Activated T-helper 1 cell treated with anti-CD3 and anti-CD28 coated beads, Interleukin-12 subunit alpha, Interleukin-12 subunit beta, Interleukin-2, Interleukin-4 antibody, amounts not matched to agents 30 ng/mL and 10 ng/mL and 1 ng/mL, durations not matched to agents 14 hours and 24 hours and 36 hours (primary cell): ENCODE measurements at regions not wholly inside any gene's neighbourhood (a gene's known extent, or its start where the extent isn't known, plus 50 kb on each side); places are given as distances from the start of the nearest gene placed in this dataset.

ENCODE experiments used
- DNase-seq: peaks from one replicate; pipeline ENCODE4 v3.0.0; 2021; ENCODE audit warnings: low spot score
- H3K27ac Mint-ChIP-seq: one replicate; pipeline ENCODE4 v1.8.0; 2021; ENCODE audit warnings: mild to moderate bottlenecking, mixed read lengths
- H3K27me3 Mint-ChIP-seq: one replicate; pipeline ENCODE4 v1.8.0; 2022; ENCODE audit warnings: mild to moderate bottlenecking, moderate library complexity, mixed read lengths; ENCODE audit not compliant: insufficient read depth
- H3K36me3 Mint-ChIP-seq: one replicate; pipeline ENCODE4 v1.8.0; 2021; ENCODE audit warnings: low read depth, mixed read lengths
- H3K4me1 Mint-ChIP-seq: one replicate; pipeline ENCODE4 v1.8.0; 2021; ENCODE audit warnings: low read depth, mixed read lengths
- H3K4me3 Mint-ChIP-seq: one replicate; pipeline ENCODE4 v1.8.0; 2021; ENCODE audit warnings: mild to moderate bottlenecking, moderate library complexity, mixed read lengths
- H3K9me3 Mint-ChIP-seq: one replicate; pipeline ENCODE4 v1.8.0; 2021; ENCODE audit warnings: mixed read lengths
- intact Hi-C: fragments of 100-400 bp; cut with micrococcal nuclease; formaldehyde crosslinking; loops from one replicate; pipeline ENCODE4 v1.15.1; 2024

DNA sequence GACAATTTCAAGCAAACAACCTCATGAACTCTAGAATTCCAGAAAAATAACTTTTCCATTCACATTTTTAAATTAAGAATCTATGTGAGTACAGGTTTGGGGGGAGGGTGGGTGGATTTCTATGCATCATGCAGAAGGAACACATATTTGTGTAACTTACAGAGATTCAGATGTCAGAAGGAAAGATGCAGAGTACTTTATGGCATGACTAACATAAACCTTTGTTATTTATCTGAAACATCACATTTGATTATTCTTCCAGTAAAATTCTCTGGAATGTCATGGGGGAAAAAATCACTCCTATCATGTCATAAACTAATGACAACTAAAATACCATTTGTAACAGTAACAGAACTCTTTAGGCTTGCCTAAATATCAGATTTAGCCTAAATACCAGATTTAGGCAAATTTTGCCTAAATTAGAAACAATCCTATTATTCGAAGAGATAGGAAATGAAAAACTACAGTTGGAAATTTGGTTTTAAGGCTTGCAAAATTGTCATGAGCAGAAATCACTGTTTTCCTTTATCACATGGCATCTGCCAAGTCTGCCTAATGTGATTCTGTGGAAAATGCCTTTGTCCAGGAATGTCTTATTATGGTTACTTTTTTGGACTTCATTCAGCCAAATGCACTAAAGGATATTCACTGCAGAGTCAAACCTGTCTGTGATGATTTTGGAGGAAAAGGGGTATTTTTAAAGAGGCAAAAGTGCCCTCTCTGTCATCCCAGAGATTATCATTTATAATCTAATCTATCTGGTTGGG is 527.7 kb upstream of the CELF2 start:
- H3K27me3 Mint-ChIP-seq = no peaks in the 10 kb centered on the region
- H3K4me3 Mint-ChIP-seq = no peak overlapping the region
- DNase-seq = no peak
- H3K27ac Mint-ChIP-seq = no peak overlapping the region
- no peaks in the 10 kb centered on the region for H3K9me3 Mint-ChIP-seq
- intact Hi-C loops = no loop called here
- H3K4me1 Mint-ChIP-seq = no peaks in the 10 kb centered on the region
- H3K36me3 Mint-ChIP-seq = no peaks in the 10 kb centered on the region

DNA sequence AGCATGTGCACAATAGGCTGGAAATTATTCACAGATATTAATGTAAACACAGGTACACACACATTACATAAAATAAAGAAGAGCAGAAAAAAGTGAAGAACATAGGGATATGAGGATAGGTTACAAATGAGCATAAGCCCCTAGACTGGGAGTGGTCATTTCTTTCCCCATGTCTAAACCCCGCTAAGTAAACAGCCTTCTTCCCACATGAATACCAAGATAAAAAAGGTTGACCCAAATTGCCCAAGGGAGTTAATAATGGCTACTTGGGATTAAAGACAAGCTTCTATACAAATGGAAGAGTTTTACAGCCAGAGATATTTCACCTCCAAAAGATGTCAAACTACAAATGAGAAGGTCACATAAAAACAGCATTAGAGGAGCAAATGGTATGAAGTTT is 527.1 kb upstream of the CELF2 start:
- Mint-ChIP-seq H3K27ac (no peak overlapping the region), H3K9me3 (no peaks in the 10 kb centered on the region), H3K4me1 (no peaks in the 10 kb centered on the region), H3K4me3 (no peak overlapping the region), H3K36me3 (no peaks in the 10 kb centered on the region), H3K27me3 (no peaks in the 10 kb centered on the region)
- DNase-seq = no peak
- intact Hi-C loops = no loop called here

DNA sequence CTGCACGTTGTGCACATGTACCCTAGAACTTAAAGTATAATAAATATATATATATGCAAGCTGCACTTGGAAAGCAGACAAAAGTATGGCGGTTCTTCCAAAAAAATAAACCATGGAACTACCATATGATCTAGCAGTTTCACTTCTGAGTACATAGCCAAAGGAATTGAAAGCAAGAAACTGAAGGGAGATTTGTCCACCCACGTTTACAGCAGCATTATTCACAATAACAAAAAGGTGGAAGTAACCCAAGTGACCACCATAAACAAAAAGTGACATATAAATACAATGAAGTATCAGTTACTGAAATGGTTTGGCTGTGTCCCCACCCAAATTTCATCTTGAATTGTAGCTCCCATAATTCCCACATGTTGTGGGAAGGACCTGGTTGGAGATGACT is 525.3 kb upstream of the CELF2 start:
- no peak for DNase-seq
- intact Hi-C loops = no loop called here
- no peak overlapping the region for H3K4me3 Mint-ChIP-seq
- no peaks in the 10 kb centered on the region for H3K36me3 Mint-ChIP-seq
- H3K9me3 Mint-ChIP-seq = no peaks in the 10 kb centered on the region
- H3K27me3 Mint-ChIP-seq = no peaks in the 10 kb centered on the region
- H3K27ac Mint-ChIP-seq = no peak overlapping the region
- H3K4me1 Mint-ChIP-seq = no peaks in the 10 kb centered on the region

DNA sequence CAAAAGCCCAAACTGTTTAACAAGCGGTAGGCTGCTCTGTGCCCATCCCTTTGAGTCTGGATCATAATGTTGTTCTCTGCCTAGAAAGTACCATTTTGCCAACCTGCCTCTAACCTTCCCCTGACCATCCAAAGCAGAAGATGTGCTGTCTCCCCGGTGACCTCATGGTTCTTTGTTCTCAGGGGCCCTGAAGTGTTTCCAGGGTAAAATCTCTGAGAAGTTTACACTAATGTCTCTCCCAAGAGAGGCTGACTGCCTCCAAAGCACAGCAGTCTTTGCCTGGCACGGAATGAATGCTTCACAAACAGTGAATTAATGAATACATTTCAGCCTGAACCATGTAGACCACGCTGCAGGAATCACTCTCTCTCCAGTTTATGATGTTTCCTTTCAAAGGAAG is 523.8 kb upstream of the CELF2 start:
- intact Hi-C loops = no loop called here
- peaks cover 4% of the 10 kb centered on the region for H3K9me3 Mint-ChIP-seq
- no peaks in the 10 kb centered on the region for H3K27me3 Mint-ChIP-seq

DNA sequence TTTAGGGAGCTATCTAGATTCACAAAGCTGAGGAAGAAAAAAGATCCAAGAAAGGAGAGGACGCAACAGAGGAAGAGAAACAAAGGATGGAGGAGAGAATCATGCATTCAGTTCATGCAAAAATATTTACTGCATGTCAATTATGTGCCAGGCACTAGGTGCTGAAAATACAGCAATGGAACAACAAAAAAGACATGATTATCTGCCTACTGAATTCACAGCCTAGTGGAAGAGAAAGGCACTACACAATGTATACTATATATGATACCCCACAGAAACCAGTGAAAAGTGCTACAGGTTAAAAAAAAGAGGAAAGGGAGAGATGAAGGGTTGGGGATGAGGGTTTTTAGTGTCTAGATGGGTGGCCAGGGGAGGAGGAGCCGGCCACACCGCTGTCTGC is 520.4 kb upstream of the CELF2 start:
- no peaks in the 10 kb centered on the region for H3K36me3 Mint-ChIP-seq
- DNase-seq = no peak
- intact Hi-C loops = no loop called here
- H3K4me3 Mint-ChIP-seq = no peak overlapping the region
- H3K27ac Mint-ChIP-seq = no peak overlapping the region
- no peaks in the 10 kb centered on the region for H3K4me1 Mint-ChIP-seq
- peaks cover 4% of the 10 kb centered on the region for H3K9me3 Mint-ChIP-seq
- H3K27me3 Mint-ChIP-seq = no peaks in the 10 kb centered on the region

More for the DNA sequence above, 523.8 kb upstream of the CELF2 start:
- Mint-ChIP-seq H3K4me1 (no peaks in the 10 kb centered on the region), H3K4me3 (no peak overlapping the region), H3K27ac (no peak overlapping the region), H3K36me3 (no peaks in the 10 kb centered on the region)
- DNase-seq = no peak

DNA sequence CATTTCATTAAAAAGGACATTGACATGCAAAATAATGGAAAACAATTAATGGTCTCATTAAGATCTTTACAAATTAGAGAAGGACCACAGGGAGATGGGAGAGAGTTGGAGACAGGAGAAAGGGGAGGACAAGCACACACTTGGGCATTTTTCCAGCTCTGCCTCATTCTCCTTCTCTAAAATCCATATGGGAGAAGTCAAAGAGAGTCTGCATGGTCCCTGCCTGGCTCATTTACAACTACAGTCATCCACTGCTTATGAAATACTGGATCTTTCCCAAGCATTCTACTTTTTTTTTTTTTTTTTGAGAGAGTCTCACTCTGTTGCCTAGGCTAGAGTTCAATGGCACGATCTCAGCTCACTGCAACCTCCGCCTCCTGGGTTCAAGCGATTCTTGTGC is 518.9 kb upstream of the CELF2 start:
- no peak for DNase-seq
- Mint-ChIP-seq H3K9me3 (peaks cover 4% of the 10 kb centered on the region), H3K36me3 (no peaks in the 10 kb centered on the region), H3K4me3 (no peak overlapping the region), H3K27ac (no peak overlapping the region), H3K27me3 (peaks cover 2% of the 10 kb centered on the region), H3K4me1 (no peaks in the 10 kb centered on the region)
- intact Hi-C loops = no loop called here

DNA sequence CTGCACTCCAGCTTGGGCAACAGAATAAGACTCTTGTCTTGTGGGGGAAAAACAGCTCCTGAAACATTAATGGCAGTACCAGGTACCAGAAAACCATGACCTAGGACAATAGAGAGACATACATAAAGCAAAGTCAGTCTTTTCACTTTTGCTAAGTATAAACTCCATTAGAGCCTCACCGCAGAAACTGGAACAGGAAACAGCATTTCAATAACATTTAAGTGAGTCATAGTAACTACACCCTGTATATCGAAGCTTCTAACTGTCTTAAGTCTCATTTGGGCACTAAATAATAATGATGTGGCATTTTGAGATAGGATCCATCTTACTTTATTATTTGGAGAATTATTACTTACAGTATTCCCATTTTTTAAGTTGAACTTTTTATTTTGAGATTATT is 517.8 kb upstream of the CELF2 start:
- Mint-ChIP-seq H3K4me3 (no peak overlapping the region), H3K27me3 (peaks cover 3% of the 10 kb centered on the region), H3K36me3 (no peaks in the 10 kb centered on the region), H3K9me3 (peaks cover 4% of the 10 kb centered on the region), H3K4me1 (no peaks in the 10 kb centered on the region), H3K27ac (no peak overlapping the region)
- intact Hi-C loops = no loop called here
- no peak for DNase-seq

DNA sequence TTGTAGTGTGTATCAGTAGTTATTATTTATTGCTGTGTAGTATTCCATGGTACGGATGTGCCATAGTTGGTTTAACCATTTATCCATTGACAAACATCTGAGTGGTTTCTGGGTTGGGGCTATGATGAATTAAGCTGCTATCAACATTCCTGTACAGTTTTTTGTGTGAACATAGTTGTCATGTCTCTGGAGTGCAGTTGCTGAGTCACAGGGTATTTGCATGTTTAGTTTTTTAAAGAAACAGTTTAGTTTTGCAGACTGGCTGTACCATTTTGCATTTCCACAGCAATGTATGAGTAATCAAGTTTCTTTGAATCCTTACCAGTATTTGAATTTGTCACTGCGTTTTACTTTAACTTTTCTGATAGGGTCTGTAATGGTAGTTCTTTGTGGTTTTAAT is 516.7 kb upstream of the CELF2 start:
- no peak overlapping the region for H3K4me3 Mint-ChIP-seq
- peaks cover 3% of the 10 kb centered on the region for H3K27me3 Mint-ChIP-seq
- DNase-seq = no peak
- intact Hi-C loops = no loop called here
- H3K4me1 Mint-ChIP-seq = no peaks in the 10 kb centered on the region
- peaks cover 4% of the 10 kb centered on the region for H3K9me3 Mint-ChIP-seq
- H3K36me3 Mint-ChIP-seq = no peaks in the 10 kb centered on the region
- H3K27ac Mint-ChIP-seq = no peak overlapping the region

DNA sequence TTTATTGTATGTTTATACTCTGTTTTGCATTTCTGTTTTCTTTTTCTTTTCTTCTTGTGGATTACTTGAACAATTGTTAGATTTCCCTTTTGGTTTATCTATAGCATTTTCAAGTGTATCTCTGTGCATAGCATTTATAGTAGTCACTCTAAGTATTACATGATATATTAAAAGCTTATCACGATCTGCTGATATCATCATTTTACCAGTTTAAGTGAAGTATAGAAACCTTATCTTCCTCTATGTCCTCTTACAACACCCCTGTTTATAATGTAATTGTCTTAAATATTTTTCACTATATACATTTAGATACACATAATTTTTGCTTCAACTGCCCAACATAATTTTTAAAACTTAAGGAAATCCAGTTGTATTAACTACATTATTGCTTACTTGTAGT is 513.9 kb upstream of the CELF2 start:
- Mint-ChIP-seq H3K36me3 (no peaks in the 10 kb centered on the region), H3K4me1 (no peaks in the 10 kb centered on the region), H3K27me3 (peaks cover 3% of the 10 kb centered on the region), H3K27ac (no peak overlapping the region), H3K4me3 (no peak overlapping the region), H3K9me3 (no peaks in the 10 kb centered on the region)
- DNase-seq = no peak
- intact Hi-C loops = no loop called here

DNA sequence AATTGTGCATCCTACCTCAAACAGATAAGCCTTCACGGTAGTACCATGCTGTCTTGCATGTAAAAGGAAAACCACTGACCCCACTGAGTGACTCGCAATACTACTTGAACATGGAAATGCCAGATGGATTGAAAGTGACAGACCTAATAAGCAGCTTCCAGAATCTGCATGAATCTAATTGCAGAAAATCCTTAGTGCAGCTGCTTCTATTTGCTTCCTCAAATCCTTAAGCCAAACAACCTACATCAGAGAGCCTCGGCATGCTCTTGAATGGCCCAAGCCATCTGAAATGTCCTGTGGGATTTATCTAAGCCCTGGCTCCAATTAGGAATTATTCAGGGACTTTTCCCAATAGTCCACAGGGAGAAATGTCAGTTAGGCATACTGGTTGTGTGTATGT is 509.5 kb upstream of the CELF2 start:
- H3K4me1 Mint-ChIP-seq = no peaks in the 10 kb centered on the region
- peaks cover 3% of the 10 kb centered on the region for H3K27me3 Mint-ChIP-seq
- no peaks in the 10 kb centered on the region for H3K9me3 Mint-ChIP-seq
- no peak overlapping the region for H3K27ac Mint-ChIP-seq
- H3K4me3 Mint-ChIP-seq = no peak overlapping the region
- no peaks in the 10 kb centered on the region for H3K36me3 Mint-ChIP-seq
- intact Hi-C loops = no loop called here
- no peak for DNase-seq

DNA sequence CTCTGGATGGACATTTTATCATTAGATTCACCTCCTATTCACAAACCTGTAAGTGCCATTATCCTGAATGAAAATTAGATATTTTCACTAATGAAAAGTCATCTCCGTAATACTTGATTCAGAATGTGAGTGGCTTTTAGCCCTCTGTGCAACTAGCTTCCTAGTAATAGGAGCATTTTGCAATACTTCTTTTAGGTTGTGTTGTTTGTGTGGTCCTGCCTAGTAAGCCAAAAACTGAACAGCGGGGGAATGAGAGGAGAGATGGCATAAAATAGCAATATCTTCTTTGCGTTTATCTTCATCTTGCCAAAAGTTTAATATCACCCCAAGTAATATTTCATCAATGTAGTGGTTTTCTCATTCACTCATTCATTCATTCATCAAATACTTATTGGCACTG is 507.5 kb upstream of the CELF2 start:
- Mint-ChIP-seq H3K27me3 (no peaks in the 10 kb centered on the region), H3K4me3 (no peak overlapping the region), H3K36me3 (no peaks in the 10 kb centered on the region), H3K4me1 (no peaks in the 10 kb centered on the region), H3K9me3 (no peaks in the 10 kb centered on the region), H3K27ac (no peak overlapping the region)
- no peak for DNase-seq
- intact Hi-C loops = no loop called here

DNA sequence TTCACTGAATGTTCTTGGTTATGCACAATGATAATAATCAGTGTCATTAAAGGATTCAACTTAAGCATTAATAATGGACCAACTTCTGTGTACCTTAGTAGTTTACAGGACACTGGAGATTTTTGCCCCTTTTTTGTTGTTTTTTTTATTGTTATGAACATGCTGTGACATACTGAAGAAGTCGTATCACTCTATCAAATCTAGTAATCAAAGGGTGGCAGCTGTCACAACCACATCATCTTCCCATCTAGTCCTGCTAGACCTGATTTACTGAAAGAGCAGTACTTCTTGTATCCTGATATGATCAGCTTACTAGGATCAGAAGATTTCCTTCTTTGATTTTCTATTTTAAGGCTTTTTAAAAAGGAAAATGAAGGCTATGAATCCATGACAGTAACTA is 504.6 kb upstream of the CELF2 start:
- H3K27ac Mint-ChIP-seq = no peak overlapping the region

DNA sequence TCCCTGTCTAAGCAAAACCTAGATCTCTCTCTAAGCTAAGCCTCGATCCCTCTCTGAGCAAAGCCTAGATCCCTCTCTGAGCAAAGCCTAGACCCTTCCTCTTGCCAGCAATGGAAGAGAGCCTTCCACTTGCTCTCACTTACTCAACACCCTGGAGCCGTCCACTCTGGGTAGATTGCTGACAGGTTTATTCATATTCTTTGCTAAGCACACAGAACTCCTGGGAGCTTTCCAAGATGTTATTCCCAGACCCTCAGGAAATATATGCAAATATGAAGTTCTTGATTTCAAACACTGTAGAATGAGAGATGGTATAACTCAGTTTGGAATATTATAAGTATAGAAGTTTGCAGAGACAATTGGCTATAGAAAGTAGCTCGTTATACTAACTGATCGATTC is 503.8 kb upstream of the CELF2 start:
- peaks cover 5% of the 10 kb centered on the region for H3K27me3 Mint-ChIP-seq
- H3K27ac Mint-ChIP-seq = no peak overlapping the region
- H3K4me3 Mint-ChIP-seq = no peak overlapping the region
- H3K36me3 Mint-ChIP-seq = no peaks in the 10 kb centered on the region
- intact Hi-C loops = no loop called here
- DNase-seq = no peak
- no peaks in the 10 kb centered on the region for H3K4me1 Mint-ChIP-seq
- no peaks in the 10 kb centered on the region for H3K9me3 Mint-ChIP-seq

More for the DNA sequence above, 504.6 kb upstream of the CELF2 start:
- no peak overlapping the region for H3K4me3 Mint-ChIP-seq
- no peaks in the 10 kb centered on the region for H3K36me3 Mint-ChIP-seq
- intact Hi-C loops = no loop called here
- no peaks in the 10 kb centered on the region for H3K4me1 Mint-ChIP-seq
- DNase-seq = no peak
- H3K27me3 Mint-ChIP-seq = peaks cover 5% of the 10 kb centered on the region
- no peaks in the 10 kb centered on the region for H3K9me3 Mint-ChIP-seq

DNA sequence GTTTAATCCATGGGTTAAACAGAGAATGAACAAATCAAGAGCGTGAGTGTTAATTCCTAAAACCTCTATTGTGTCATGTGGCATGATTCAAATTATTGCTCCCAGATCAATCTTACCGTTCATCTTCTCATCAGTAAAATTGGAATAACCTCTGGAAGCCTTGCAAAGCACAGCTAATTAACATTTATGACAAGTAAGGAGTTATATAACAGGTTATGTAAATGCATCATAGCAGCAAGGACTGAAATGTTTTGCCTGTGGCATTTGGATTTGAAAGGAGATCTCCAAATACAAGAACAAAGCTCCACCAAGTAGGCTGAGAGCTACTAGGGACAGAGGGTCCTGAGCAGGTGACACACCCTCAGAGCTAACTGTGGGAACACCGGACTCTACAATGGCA is 502.9 kb upstream of the CELF2 start:
- no peaks in the 10 kb centered on the region for H3K36me3 Mint-ChIP-seq
- intact Hi-C loops = no loop called here
- H3K4me3 Mint-ChIP-seq = no peak overlapping the region
- H3K27me3 Mint-ChIP-seq = peaks cover 5% of the 10 kb centered on the region
- no peaks in the 10 kb centered on the region for H3K4me1 Mint-ChIP-seq
- no peaks in the 10 kb centered on the region for H3K9me3 Mint-ChIP-seq
- no peak overlapping the region for H3K27ac Mint-ChIP-seq
- DNase-seq = no peak
